ENCODE measurements at regions not wholly inside any gene's neighbourhood (a gene's known extent, or its start where the extent isn't known, plus 50 kb on each side); places are given as distances from the start of the nearest gene placed in this dataset.
A peak's percentile ranks its signal among the peaks of the same experiment; 100 is the strongest.

DNA sequence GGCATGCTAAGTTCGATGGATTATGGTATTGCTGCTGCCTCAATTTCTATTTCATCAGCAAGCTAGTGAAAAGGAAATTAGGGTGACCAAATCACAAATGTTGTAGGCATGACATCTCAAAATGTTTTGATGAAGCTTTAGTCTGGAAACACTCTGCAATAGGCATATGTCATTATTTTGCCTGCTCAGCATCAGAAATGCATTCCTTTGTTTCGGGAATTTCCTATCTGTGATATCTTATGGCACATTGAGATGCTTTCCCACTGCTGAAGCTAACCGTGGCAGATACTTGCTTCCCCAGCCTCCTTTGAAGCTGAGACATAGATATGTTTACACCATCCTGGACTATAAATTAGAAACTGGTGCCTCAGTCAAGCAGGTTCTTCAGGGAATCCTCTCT lies 119.7 kb downstream of the CDC42EP3 start:
- H3K4me3 ChIP-seq (ENCODE audit: control insufficient read depth in 1 of 2, extremely low read depth in 1 of 2, low read length in 1 of 2) = no peak overlapping the region
- Mint-ChIP-seq H3K4me1 (peaks cover 9 to 21% (median 18%) of the 10 kb centered on the region in 3 donors), H3K4me3 (no peak overlapping the region), H3K9me3 (no peaks in the 10 kb centered on the region), H3K36me3 (no peaks in the 10 kb centered on the region), H3K27me3 (no peaks in the 10 kb centered on the region), H3K27ac (peak overlapping the region; percentile 5 to 37)
- ATAC-seq (replicated peaks in 1 of 4) (no peak), DNase-seq (no peak)
- POLR2A ChIA-PET = no interaction called here
- H3K27ac ChIP-seq (ENCODE audit: low read length) = no peak overlapping the region
- 100% methylated on average over 2 of the region's 3 CpGs for WGBS (ENCODE audit: insufficient coverage)
- H3K27me3 ChIP-seq (replicated peaks in 1 of 2; ENCODE audit: control insufficient read depth in 2 of 2, extremely low read depth in 1 of 2, insufficient read depth in 2 of 2, low read length in 1 of 2) = no peaks in the 10 kb centered on the region
- CTCF ChIA-PET = interaction anchor here in 1 of 2 donors (2.5 kb wide), 1 partner anchor 326 kb away, joined by 6 read pairs; no protein-coding TSS in a partner anchor
- peaks cover 0 to 4% of the 10 kb centered on the region in 2 experiments for H3K4me1 ChIP-seq (ENCODE audit: control insufficient read depth in 1 of 2, extremely low read depth in 1 of 2, insufficient read depth in 2 of 2, low read length in 2 of 2)
- no peaks in the 10 kb centered on the region for H3K36me3 ChIP-seq (ENCODE audit: control insufficient read depth in 2 of 2, extremely low read depth in 1 of 2, insufficient read depth in 1 of 2, low read length in 1 of 2)
- no peaks in the 10 kb centered on the region for H3K9me3 ChIP-seq

DNA sequence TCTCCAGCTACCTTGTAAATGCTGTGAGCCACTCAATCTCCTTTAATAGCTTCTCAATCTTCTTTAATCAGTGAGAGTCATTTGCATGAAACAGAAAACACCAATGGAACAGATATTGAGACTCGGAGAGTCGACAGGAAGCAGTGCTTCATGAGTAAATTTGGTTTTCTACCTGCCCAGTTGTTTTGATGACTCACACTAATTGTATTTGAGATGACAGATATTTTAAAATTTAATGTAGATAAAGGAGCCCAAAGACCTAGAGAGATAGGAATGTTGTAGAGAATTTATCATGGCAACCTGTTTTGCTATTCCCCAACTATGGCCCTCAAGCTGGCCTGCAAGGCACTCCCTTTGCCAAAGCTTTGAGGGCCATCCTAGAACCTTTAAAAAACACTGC lies 119.1 kb downstream of the CDC42EP3 start:
- ChIA-PET POLR2A (no interaction called here), CTCF (interaction anchor here in 1 of 2 donors (2.5 kb wide), 1 partner anchor 325 kb away, joined by 6 read pairs; no protein-coding TSS in a partner anchor)
- Histone ChIP-seq H3K27ac (ENCODE audit: low read length) (no peak overlapping the region), H3K4me3 (ENCODE audit: control insufficient read depth in 1 of 2, extremely low read depth in 1 of 2, low read length in 1 of 2) (no peak overlapping the region), H3K9me3 (no peaks in the 10 kb centered on the region), H3K4me1 (ENCODE audit: control insufficient read depth in 1 of 2, extremely low read depth in 1 of 2, insufficient read depth in 2 of 2, low read length in 2 of 2) (peaks cover 0 to 4% of the 10 kb centered on the region in 2 experiments), H3K27me3 (replicated peaks in 1 of 2; ENCODE audit: control insufficient read depth in 2 of 2, extremely low read depth in 1 of 2, insufficient read depth in 2 of 2, low read length in 1 of 2) (no peaks in the 10 kb centered on the region), H3K36me3 (ENCODE audit: control insufficient read depth in 2 of 2, extremely low read depth in 1 of 2, insufficient read depth in 1 of 2, low read length in 1 of 2) (no peaks in the 10 kb centered on the region)
- H3K9me3 Mint-ChIP-seq = no peaks in the 10 kb centered on the region
- no peaks in the 10 kb centered on the region for H3K27me3 Mint-ChIP-seq
- no peak for DNase-seq
- ATAC-seq (replicated peaks in 1 of 4) = peak in 2 of 4 experiments; percentile 41 to 67
- H3K4me3 Mint-ChIP-seq = no peak overlapping the region
- 60% methylated on average over 2 of the region's 2 CpGs for WGBS (ENCODE audit: insufficient coverage)
- no peaks in the 10 kb centered on the region for H3K36me3 Mint-ChIP-seq
- peak overlapping the region; percentile 5 to 37 for H3K27ac Mint-ChIP-seq
- peaks cover 9 to 18% (median 18%) of the 10 kb centered on the region in 3 donors for H3K4me1 Mint-ChIP-seq

DNA sequence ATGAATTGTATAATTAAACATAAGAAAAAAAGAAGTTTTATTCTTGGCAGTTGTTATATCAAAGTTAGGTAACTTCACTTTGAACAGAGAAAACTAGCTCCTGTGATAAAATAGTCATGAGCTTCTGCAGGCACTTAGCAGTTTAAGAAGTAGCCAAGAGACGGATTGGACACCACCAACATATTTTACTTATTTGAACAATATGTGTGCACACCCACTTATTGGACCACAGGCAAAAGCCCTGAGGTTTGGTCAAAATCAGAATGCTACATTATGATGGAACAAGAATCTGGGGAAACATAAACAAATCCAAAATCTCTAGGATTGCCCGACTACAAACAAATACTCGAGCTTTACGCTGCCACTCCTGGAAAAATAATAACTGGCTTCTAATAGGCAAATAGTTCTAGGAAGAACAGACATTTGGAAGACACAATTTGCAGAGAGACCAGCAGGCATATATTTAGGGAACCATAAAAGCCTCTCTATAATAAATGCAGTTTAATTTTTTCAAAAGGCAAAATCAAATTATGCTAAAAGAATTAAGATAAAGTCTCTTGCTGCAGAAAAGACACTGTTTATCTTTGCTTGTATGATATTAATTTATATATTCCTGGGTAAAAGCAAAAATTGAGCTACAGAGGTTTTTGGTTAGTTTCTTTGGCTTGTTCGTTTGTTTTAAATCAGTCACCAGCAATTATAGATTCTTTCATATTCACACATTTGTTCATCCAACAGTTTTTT lies 117.9 kb downstream of the CDC42EP3 start:
- ChIA-PET CTCF (no interaction called here), POLR2A (no interaction called here)
- no peaks in the 10 kb centered on the region for H3K27me3 Mint-ChIP-seq
- Histone ChIP-seq H3K4me3 (ENCODE audit: control insufficient read depth in 1 of 2, extremely low read depth in 1 of 2, low read length in 1 of 2) (no peak overlapping the region), H3K27me3 (replicated peaks in 1 of 2; ENCODE audit: control insufficient read depth in 2 of 2, extremely low read depth in 1 of 2, insufficient read depth in 2 of 2, low read length in 1 of 2) (no peaks in the 10 kb centered on the region), H3K4me1 (ENCODE audit: control insufficient read depth in 1 of 2, extremely low read depth in 1 of 2, insufficient read depth in 2 of 2, low read length in 2 of 2) (peaks cover 0 to 5% of the 10 kb centered on the region in 2 experiments), H3K27ac (ENCODE audit: low read length) (no peak overlapping the region), H3K36me3 (ENCODE audit: control insufficient read depth in 2 of 2, extremely low read depth in 1 of 2, insufficient read depth in 1 of 2, low read length in 1 of 2) (no peaks in the 10 kb centered on the region), H3K9me3 (no peaks in the 10 kb centered on the region)
- no peak overlapping the region for H3K27ac Mint-ChIP-seq
- WGBS (ENCODE audit: insufficient coverage) = no CpG with 5 or more reads among the region's 5 CpGs
- no peaks in the 10 kb centered on the region for H3K36me3 Mint-ChIP-seq
- no peak overlapping the region for H3K4me3 Mint-ChIP-seq
- H3K9me3 Mint-ChIP-seq = no peaks in the 10 kb centered on the region
- DNase-seq (no peak), ATAC-seq (replicated peaks in 1 of 4) (no peak)
- H3K4me1 Mint-ChIP-seq = peaks cover 13 to 21% (median 20%) of the 10 kb centered on the region in 3 donors

DNA sequence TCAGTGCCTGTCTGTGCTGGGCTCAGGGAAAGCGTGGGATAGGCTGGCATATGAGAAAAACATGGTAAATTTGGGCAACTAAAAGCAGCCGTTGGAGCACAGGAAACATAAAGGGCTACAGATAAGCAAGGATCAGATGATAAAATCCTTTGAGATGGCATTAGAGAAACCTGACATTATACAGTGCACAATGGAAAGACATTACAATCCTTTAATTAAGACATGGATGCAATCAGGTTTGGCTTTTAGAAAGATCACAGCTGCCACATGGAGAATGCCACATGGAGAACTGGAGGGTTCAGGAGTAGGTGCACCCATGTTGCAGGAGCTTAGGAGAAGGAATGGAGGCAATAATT lies 117.3 kb downstream of the CDC42EP3 start:
- H3K9me3 ChIP-seq = no peaks in the 10 kb centered on the region
- H3K4me1 Mint-ChIP-seq = peaks cover 15 to 23% (median 23%) of the 10 kb centered on the region in 3 donors
- DNase-seq (no peak), ATAC-seq (replicated peaks in 1 of 4) (no peak)
- no peak overlapping the region for H3K27ac ChIP-seq (ENCODE audit: low read length)
- H3K4me3 ChIP-seq (ENCODE audit: control insufficient read depth in 1 of 2, extremely low read depth in 1 of 2, low read length in 1 of 2) = no peak overlapping the region
- peaks cover 0 to 7% of the 10 kb centered on the region in 2 experiments for H3K4me1 ChIP-seq (ENCODE audit: control insufficient read depth in 1 of 2, extremely low read depth in 1 of 2, insufficient read depth in 2 of 2, low read length in 2 of 2)
- no peaks in the 10 kb centered on the region for H3K36me3 ChIP-seq (ENCODE audit: control insufficient read depth in 2 of 2, extremely low read depth in 1 of 2, insufficient read depth in 1 of 2, low read length in 1 of 2)
- ChIA-PET CTCF (no interaction called here), POLR2A (no interaction called here)
- H3K27ac Mint-ChIP-seq = no peak overlapping the region
- no peaks in the 10 kb centered on the region for H3K27me3 ChIP-seq (replicated peaks in 1 of 2; ENCODE audit: control insufficient read depth in 2 of 2, extremely low read depth in 1 of 2, insufficient read depth in 2 of 2, low read length in 1 of 2)
- H3K9me3 Mint-ChIP-seq = no peaks in the 10 kb centered on the region
- no peaks in the 10 kb centered on the region for H3K27me3 Mint-ChIP-seq
- H3K36me3 Mint-ChIP-seq = no peaks in the 10 kb centered on the region
- no peak overlapping the region for H3K4me3 Mint-ChIP-seq
- 73% methylated on average over 2 of the region's 2 CpGs for WGBS (ENCODE audit: insufficient coverage)

DNA sequence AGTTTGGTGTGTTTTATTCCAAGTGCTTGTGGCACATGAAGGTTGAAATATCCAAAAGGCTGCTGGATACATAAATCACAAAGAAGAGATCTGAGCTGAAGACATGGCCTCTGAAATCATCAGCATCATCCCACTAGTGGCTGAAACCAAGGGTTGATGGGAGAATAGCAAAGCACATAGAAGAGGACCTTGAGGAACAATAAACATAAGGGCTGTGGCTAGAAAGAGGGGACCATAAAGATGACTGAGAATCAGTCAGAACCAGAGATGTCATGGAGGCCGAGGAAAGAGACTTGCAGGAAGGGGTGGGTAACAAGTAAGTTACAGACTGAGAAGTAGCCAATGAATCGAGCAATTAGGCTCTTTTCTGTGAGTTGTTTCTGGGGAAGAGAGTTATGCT lies 116.8 kb downstream of the CDC42EP3 start:
- Mint-ChIP-seq H3K27me3 (no peaks in the 10 kb centered on the region), H3K4me1 (peaks cover 14 to 23% (median 23%) of the 10 kb centered on the region in 3 donors), H3K27ac (no peak overlapping the region), H3K9me3 (no peaks in the 10 kb centered on the region), H3K36me3 (no peaks in the 10 kb centered on the region), H3K4me3 (no peak overlapping the region)
- Histone ChIP-seq H3K27me3 (replicated peaks in 1 of 2; ENCODE audit: control insufficient read depth in 2 of 2, extremely low read depth in 1 of 2, insufficient read depth in 2 of 2, low read length in 1 of 2) (no peaks in the 10 kb centered on the region), H3K9me3 (no peaks in the 10 kb centered on the region), H3K4me3 (ENCODE audit: control insufficient read depth in 1 of 2, extremely low read depth in 1 of 2, low read length in 1 of 2) (no peak overlapping the region), H3K27ac (ENCODE audit: low read length) (no peak overlapping the region), H3K4me1 (ENCODE audit: control insufficient read depth in 1 of 2, extremely low read depth in 1 of 2, insufficient read depth in 2 of 2, low read length in 2 of 2) (peaks cover 0 to 7% of the 10 kb centered on the region in 2 experiments), H3K36me3 (ENCODE audit: control insufficient read depth in 2 of 2, extremely low read depth in 1 of 2, insufficient read depth in 1 of 2, low read length in 1 of 2) (no peaks in the 10 kb centered on the region)
- no peak for DNase-seq
- POLR2A ChIA-PET = no interaction called here
- CTCF ChIA-PET = no interaction called here
- ATAC-seq (replicated peaks in 1 of 4) = no peak
- no CpG with 5 or more reads among the region's 2 CpGs for WGBS (ENCODE audit: insufficient coverage)

DNA sequence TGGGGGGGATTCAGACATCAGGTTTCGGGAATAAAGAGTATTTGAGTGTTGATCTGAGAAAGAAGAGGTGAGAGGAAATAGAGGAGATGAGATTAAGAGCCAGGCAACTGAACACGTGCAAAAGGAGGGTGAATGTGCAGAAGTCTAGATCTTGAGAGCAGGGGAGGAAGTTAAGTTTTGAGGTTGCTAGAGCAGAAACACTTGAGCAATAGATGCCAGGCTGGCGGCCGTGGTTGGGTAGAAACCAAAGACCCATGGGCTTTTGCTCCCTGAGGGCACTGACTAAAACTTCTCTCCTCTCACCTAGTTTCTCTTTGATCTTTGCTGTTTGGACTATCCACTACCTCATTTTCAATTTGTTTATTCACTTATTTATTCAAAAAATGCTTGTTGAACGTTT lies 116.0 kb downstream of the CDC42EP3 start:
- ChIA-PET CTCF (no interaction called here), POLR2A (no interaction called here)
- Mint-ChIP-seq H3K4me3 (no peak overlapping the region), H3K27ac (no peak overlapping the region), H3K9me3 (no peaks in the 10 kb centered on the region), H3K36me3 (no peaks in the 10 kb centered on the region), H3K27me3 (no peaks in the 10 kb centered on the region), H3K4me1 (peaks cover 6 to 18% (median 18%) of the 10 kb centered on the region in 3 donors)
- Histone ChIP-seq H3K4me3 (ENCODE audit: control insufficient read depth in 1 of 2, extremely low read depth in 1 of 2, low read length in 1 of 2) (no peak overlapping the region), H3K4me1 (ENCODE audit: control insufficient read depth in 1 of 2, extremely low read depth in 1 of 2, insufficient read depth in 2 of 2, low read length in 2 of 2) (peaks cover 0 to 7% of the 10 kb centered on the region in 2 experiments), H3K36me3 (ENCODE audit: control insufficient read depth in 2 of 2, extremely low read depth in 1 of 2, insufficient read depth in 1 of 2, low read length in 1 of 2) (no peaks in the 10 kb centered on the region), H3K27me3 (replicated peaks in 1 of 2; ENCODE audit: control insufficient read depth in 2 of 2, extremely low read depth in 1 of 2, insufficient read depth in 2 of 2, low read length in 1 of 2) (no peaks in the 10 kb centered on the region), H3K9me3 (no peaks in the 10 kb centered on the region), H3K27ac (ENCODE audit: low read length) (peak overlapping the region; percentile 48)
- DNase-seq = peak in 11 of 35 experiments; percentile 2 to 35 (median 12)
- 39% methylated on average over 5 of the region's 5 CpGs for WGBS (ENCODE audit: insufficient coverage)
- ATAC-seq (replicated peaks in 1 of 4) = peak; percentile 51 to 85 (median 64)
